ENCODE measurements at regions not wholly inside any gene's neighbourhood (a gene's known extent, or its start where the extent isn't known, plus 50 kb on each side); places are given as distances from the start of the nearest gene placed in this dataset.

- TF ChIP-seq CTCF (IDR thresholded peaks at IDR 0.05; ENCODE audit: low read depth, low read length) (no peak), POLR2A (IDR thresholded peaks at IDR 0.05; ENCODE audit: extremely low read depth, insufficient read length) (no peak), MAX (IDR thresholded peaks at IDR 0.05; ENCODE audit: low read depth, low read length) (no peak)
Measured at GRCh38 chr5:56596155-56596554, 219.2 kb upstream of the MAP3K1 start.
